ENCODE measurements at regions not wholly inside any gene's neighbourhood (a gene's known extent, or its start where the extent isn't known, plus 50 kb on each side); places are given as distances from the start of the nearest gene placed in this dataset.

- TF ChIP-seq, protein P1, sequence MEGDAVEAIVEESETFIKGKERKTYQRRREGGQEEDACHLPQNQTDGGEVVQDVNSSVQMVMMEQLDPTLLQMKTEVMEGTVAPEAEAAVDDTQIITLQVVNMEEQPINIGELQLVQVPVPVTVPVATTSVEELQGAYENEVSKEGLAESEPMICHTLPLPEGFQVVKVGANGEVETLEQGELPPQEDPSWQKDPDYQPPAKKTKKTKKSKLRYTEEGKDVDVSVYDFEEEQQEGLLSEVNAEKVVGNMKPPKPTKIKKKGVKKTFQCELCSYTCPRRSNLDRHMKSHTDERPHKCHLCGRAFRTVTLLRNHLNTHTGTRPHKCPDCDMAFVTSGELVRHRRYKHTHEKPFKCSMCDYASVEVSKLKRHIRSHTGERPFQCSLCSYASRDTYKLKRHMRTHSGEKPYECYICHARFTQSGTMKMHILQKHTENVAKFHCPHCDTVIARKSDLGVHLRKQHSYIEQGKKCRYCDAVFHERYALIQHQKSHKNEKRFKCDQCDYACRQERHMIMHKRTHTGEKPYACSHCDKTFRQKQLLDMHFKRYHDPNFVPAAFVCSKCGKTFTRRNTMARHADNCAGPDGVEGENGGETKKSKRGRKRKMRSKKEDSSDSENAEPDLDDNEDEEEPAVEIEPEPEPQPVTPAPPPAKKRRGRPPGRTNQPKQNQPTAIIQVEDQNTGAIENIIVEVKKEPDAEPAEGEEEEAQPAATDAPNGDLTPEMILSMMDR (conservative IDR thresholded peaks at IDR 0.05), result no peak
- TF ChIP-seq ZFX (IDR thresholded peaks at IDR 0.05), result no peak
These were observed 182.9 kb upstream of the SLC38A2 start for GRCh38 chr12:46555406-46555852.

All from C4-2B (cell line).